ENCODE measurements at regions not wholly inside any gene's neighbourhood (a gene's known extent, or its start where the extent isn't known, plus 50 kb on each side); places are given as distances from the start of the nearest gene placed in this dataset.

- TF ChIP-seq EZH2phosphoT487 (IDR thresholded peaks at IDR 0.05; ENCODE audit: low read depth, severe bottlenecking, unreplicated experiment) (no peak), EZH2 (IDR thresholded peaks at IDR 0.05; ENCODE audit: borderline replicate concordance) (no peak), CTCF (IDR thresholded peaks at IDR 0.05; ENCODE audit: poor library complexity) (no peak)
- WGBS (ENCODE audit: low lambda C conversion rate, missing lambda C conversion rate): 93% methylated on average over 16 of the region's 16 CpGs
Measured at GRCh38 chr10:2083591-2083990, 346.3 kb upstream of the ADARB2 start.

GRCh38 chr10:2081501-2081900 lies 344.2 kb upstream of the ADARB2 start:
- H3K79me2 ChIP-seq: no peaks in the 10 kb centered on the region
- H3K4me2 ChIP-seq: no peak overlapping the region
- H3K27ac ChIP-seq: peak overlapping the region; percentile 90
- no peaks in the 10 kb centered on the region for H3K36me3 ChIP-seq (replicated peaks; ENCODE audit: insufficient read depth, low read depth)
- no peaks in the 10 kb centered on the region for H4K20me1 ChIP-seq (ENCODE audit: insufficient read depth, poor library complexity, severe bottlenecking)
- peaks cover 9% of the 10 kb centered on the region for H3K4me1 ChIP-seq (ENCODE audit: insufficient read depth)
- H3K9me3 ChIP-seq (ENCODE audit: low read depth): no peaks in the 10 kb centered on the region
- TF ChIP-seq EZH2 (IDR thresholded peaks at IDR 0.05; ENCODE audit: borderline replicate concordance): no peak
- no peak for TF ChIP-seq CTCF (IDR thresholded peaks at IDR 0.05; ENCODE audit: poor library complexity)
- TF ChIP-seq EZH2phosphoT487 (IDR thresholded peaks at IDR 0.05; ENCODE audit: low read depth, severe bottlenecking, unreplicated experiment): no peak
- H3K27me3 ChIP-seq: no peaks in the 10 kb centered on the region
- H3K4me3 ChIP-seq: no peak overlapping the region
- no peaks in the 10 kb centered on the region for H3K9me2 ChIP-seq (replicated peaks; ENCODE audit: insufficient read depth)
- no peak for DNase-seq (ENCODE audit: low spot score)
- 49% methylated on average over 3 of the region's 3 CpGs for WGBS (ENCODE audit: low lambda C conversion rate, missing lambda C conversion rate)
- H2AFZ ChIP-seq: no peak overlapping the region

More at GRCh38 chr10:2083591-2083990, 346.3 kb upstream of the ADARB2 start:
- Histone ChIP-seq H3K9me2 (replicated peaks; ENCODE audit: insufficient read depth) (no peaks in the 10 kb centered on the region), H3K79me2 (no peaks in the 10 kb centered on the region), H3K27ac (no peak overlapping the region), H3K4me1 (ENCODE audit: insufficient read depth) (peaks cover 9% of the 10 kb centered on the region), H2AFZ (no peak overlapping the region), H3K36me3 (replicated peaks; ENCODE audit: insufficient read depth, low read depth) (no peaks in the 10 kb centered on the region), H3K4me3 (no peak overlapping the region), H3K4me2 (no peak overlapping the region), H3K27me3 (no peaks in the 10 kb centered on the region), H3K9me3 (ENCODE audit: low read depth) (no peaks in the 10 kb centered on the region), H4K20me1 (ENCODE audit: insufficient read depth, poor library complexity, severe bottlenecking) (no peaks in the 10 kb centered on the region)
- no peak for DNase-seq (ENCODE audit: low spot score)

- 45% methylated on average over 4 of the region's 4 CpGs for WGBS (ENCODE audit: low lambda C conversion rate, missing lambda C conversion rate)
- peak overlapping the region; percentile 26 for H2AFZ ChIP-seq
- no peak overlapping the region for H3K4me3 ChIP-seq
- peak; percentile 70 for DNase-seq (ENCODE audit: low spot score)
- TF ChIP-seq EZH2 (IDR thresholded peaks at IDR 0.05; ENCODE audit: borderline replicate concordance) (no peak), EZH2phosphoT487 (IDR thresholded peaks at IDR 0.05; ENCODE audit: low read depth, severe bottlenecking, unreplicated experiment) (no peak), CTCF (IDR thresholded peaks at IDR 0.05; ENCODE audit: poor library complexity) (no peak)
- H3K4me2 ChIP-seq: peak overlapping the region; percentile 58
- no peaks in the 10 kb centered on the region for H3K79me2 ChIP-seq
- H4K20me1 ChIP-seq (ENCODE audit: insufficient read depth, poor library complexity, severe bottlenecking): no peaks in the 10 kb centered on the region
- peaks cover 9% of the 10 kb centered on the region for H3K4me1 ChIP-seq (ENCODE audit: insufficient read depth)
- no peaks in the 10 kb centered on the region for H3K36me3 ChIP-seq (replicated peaks; ENCODE audit: insufficient read depth, low read depth)
- no peaks in the 10 kb centered on the region for H3K9me2 ChIP-seq (replicated peaks; ENCODE audit: insufficient read depth)
- H3K27me3 ChIP-seq: no peaks in the 10 kb centered on the region
- no peaks in the 10 kb centered on the region for H3K9me3 ChIP-seq (ENCODE audit: low read depth)
- H3K27ac ChIP-seq: peak overlapping the region; percentile 90
Measured at GRCh38 chr10:2079603-2080078, 342.3 kb upstream of the ADARB2 start.

- H3K79me2 ChIP-seq: no peaks in the 10 kb centered on the region
- no peaks in the 10 kb centered on the region for H3K9me3 ChIP-seq (ENCODE audit: low read depth)
- H3K4me1 ChIP-seq (ENCODE audit: insufficient read depth): peaks cover 9% of the 10 kb centered on the region
- no peak overlapping the region for H3K4me3 ChIP-seq
- H3K4me2 ChIP-seq: no peak overlapping the region
- H2AFZ ChIP-seq: no peak overlapping the region
- H4K20me1 ChIP-seq (ENCODE audit: insufficient read depth, poor library complexity, severe bottlenecking): no peaks in the 10 kb centered on the region
- no peaks in the 10 kb centered on the region for H3K9me2 ChIP-seq (replicated peaks; ENCODE audit: insufficient read depth)
- DNase-seq (ENCODE audit: low spot score): no peak
- TF ChIP-seq EZH2phosphoT487 (IDR thresholded peaks at IDR 0.05; ENCODE audit: low read depth, severe bottlenecking, unreplicated experiment) (no peak), EZH2 (IDR thresholded peaks at IDR 0.05; ENCODE audit: borderline replicate concordance) (no peak), CTCF (IDR thresholded peaks at IDR 0.05; ENCODE audit: poor library complexity) (no peak)
- H3K27me3 ChIP-seq: no peaks in the 10 kb centered on the region
- H3K36me3 ChIP-seq (replicated peaks; ENCODE audit: insufficient read depth, low read depth): no peaks in the 10 kb centered on the region
- 90% methylated on average over 5 of the region's 5 CpGs for WGBS (ENCODE audit: low lambda C conversion rate, missing lambda C conversion rate)
- H3K27ac ChIP-seq: no peak overlapping the region
Measured at GRCh38 chr10:2077231-2077630, 339.9 kb upstream of the ADARB2 start.
